Neural crest cell (in vitro differentiated cells): ENCODE measurements at regions not wholly inside any gene's neighbourhood (a gene's known extent, or its start where the extent isn't known, plus 50 kb on each side); places are given as distances from the start of the nearest gene placed in this dataset.

Source experiments
- DNase-seq: peaks from one replicate; pipeline ENCODE4 v3.0.0; 2021; ENCODE audit warnings: low read depth, mixed read lengths, low spot score
- H3K27ac Mint-ChIP-seq: one replicate; pipeline ENCODE4 v1.8.0; 2021; ENCODE audit warnings: mild to moderate bottlenecking, mixed read lengths; ENCODE audit not compliant: unreplicated experiment
- H3K27me3 Mint-ChIP-seq: 2 replicates; pipeline ENCODE4 v1.8.0; 2021; ENCODE audit warnings: low read depth, mild to moderate bottlenecking, mixed read lengths
- H3K36me3 Mint-ChIP-seq: 2 replicates; pipeline ENCODE4 v1.8.0; 2021; ENCODE audit warnings: low read depth, mild to moderate bottlenecking, mixed read lengths
- H3K4me1 Mint-ChIP-seq: 2 replicates; pipeline ENCODE4 v1.8.0; 2021; ENCODE audit warnings: mixed read lengths
- H3K4me3 Mint-ChIP-seq: one replicate; pipeline ENCODE4 v1.8.0; 2021; ENCODE audit warnings: mild to moderate bottlenecking, mixed read lengths
- H3K9me3 Mint-ChIP-seq: 2 replicates; pipeline ENCODE4 v1.8.0; 2021; ENCODE audit warnings: mixed read lengths
- TF ChIP-seq, protein P1 (sequence below): fragments of 200-600 bp; sonication (generic); conservative IDR thresholded peaks from 2 replicates; pipeline ENCODE4 v1.5.0; 2021; ENCODE audit warnings: antibody characterized with exemption, mild to moderate bottlenecking

DNA sequence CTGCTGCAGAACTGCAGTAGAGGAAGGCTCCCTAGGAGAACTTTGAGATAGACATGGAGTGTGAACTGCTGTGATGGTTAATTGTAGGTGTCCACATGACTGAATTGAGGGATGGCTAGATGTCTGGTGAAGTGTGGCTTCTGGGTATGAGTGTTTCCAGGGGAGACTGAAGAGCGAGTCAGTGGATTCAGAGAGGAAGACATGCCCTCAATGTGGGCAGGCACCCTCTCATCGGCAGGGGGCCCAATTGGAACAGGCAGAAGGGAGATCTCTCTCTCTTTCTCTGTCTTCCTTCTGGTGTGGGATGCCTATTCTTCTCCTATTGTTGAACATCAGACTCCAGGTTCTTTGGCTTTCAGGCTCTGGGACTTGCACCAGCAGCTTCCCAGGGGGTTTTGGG, 304.7 kb upstream of the GATB start:
- Mint-ChIP-seq H3K4me3 (no peak overlapping the region), H3K27ac (no peak overlapping the region), H3K36me3 (no peaks in the 10 kb centered on the region), H3K4me1 (no peaks in the 10 kb centered on the region), H3K27me3 (no peaks in the 10 kb centered on the region), H3K9me3 (peaks cover under 1% of the 10 kb centered on the region)
- no peak for DNase-seq
- TF ChIP-seq, protein P1, sequence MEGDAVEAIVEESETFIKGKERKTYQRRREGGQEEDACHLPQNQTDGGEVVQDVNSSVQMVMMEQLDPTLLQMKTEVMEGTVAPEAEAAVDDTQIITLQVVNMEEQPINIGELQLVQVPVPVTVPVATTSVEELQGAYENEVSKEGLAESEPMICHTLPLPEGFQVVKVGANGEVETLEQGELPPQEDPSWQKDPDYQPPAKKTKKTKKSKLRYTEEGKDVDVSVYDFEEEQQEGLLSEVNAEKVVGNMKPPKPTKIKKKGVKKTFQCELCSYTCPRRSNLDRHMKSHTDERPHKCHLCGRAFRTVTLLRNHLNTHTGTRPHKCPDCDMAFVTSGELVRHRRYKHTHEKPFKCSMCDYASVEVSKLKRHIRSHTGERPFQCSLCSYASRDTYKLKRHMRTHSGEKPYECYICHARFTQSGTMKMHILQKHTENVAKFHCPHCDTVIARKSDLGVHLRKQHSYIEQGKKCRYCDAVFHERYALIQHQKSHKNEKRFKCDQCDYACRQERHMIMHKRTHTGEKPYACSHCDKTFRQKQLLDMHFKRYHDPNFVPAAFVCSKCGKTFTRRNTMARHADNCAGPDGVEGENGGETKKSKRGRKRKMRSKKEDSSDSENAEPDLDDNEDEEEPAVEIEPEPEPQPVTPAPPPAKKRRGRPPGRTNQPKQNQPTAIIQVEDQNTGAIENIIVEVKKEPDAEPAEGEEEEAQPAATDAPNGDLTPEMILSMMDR = no peak

DNA sequence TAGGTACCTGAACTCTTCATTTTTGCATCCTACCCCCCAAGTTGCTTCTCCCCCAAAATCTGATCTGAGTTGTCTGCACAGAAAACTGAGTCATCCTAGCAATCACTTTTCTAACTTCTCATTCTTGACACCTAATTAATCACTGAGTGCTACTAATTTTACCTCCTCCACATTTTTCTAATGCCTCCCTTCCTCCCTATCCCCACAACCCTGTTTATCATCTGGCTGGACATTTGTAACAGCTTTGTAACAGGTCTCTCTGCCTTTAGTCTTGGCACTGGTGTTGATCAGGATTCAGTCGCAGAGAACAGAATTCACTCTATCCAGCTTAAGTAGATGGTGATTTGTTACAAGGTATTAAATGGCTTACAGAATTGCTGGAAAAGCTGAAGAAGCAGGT, 303.9 kb upstream of the GATB start:
- no peaks in the 10 kb centered on the region for H3K9me3 Mint-ChIP-seq
- H3K4me3 Mint-ChIP-seq = no peak overlapping the region
- no peaks in the 10 kb centered on the region for H3K27me3 Mint-ChIP-seq
- H3K27ac Mint-ChIP-seq = no peak overlapping the region
- TF ChIP-seq, protein P1 = no peak
- DNase-seq = no peak
- H3K36me3 Mint-ChIP-seq = no peaks in the 10 kb centered on the region
- H3K4me1 Mint-ChIP-seq = no peaks in the 10 kb centered on the region

DNA sequence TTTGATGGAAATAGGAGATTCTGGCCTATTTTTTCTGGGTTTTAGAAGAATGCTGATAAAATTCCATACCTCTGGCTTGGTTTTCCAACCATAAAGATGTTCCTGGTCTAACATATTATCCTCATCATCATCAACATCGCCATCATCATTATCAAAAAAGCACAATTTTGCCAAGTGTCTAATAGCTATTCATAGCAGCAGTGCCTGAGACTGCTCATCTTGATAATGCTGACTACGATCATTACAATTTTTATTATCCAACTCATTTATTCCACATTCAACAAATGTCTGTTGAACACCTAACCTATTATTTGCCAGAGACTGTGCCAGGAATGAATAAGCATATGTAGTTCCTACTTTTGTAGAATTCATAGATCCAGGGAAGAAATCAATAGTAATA, 303.5 kb upstream of the GATB start:
- no peaks in the 10 kb centered on the region for H3K27me3 Mint-ChIP-seq
- H3K36me3 Mint-ChIP-seq = no peaks in the 10 kb centered on the region
- no peak for DNase-seq

DNA sequence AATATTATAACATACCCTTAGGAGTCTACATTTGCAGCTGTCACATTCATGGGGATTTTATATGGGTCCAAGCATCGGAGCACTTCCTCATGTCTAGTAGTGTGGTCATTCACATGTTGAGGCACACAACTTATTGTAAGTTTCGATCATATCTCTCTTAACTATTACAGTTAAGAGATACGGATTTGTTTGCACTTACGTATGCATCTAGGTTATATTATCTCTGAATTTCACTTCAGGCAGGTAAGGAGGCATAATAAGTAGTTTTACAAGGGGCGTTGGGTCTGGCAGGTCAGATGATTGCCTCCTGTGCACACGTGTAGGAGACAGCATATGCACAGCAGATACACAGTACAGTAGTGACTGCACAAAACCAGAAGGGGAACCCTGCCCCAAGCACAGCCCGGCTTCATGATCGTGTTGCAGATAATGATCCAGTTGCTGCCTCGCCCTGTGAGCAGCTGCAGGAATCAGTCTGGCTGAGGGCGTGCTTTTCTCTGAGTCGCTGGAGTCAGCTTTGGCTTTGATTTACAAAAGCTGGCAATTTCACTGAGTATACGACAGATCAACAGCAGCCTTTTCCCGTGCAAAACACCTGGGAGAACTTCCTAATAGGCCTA, 302.9 kb upstream of the GATB start:
- no peak overlapping the region for H3K4me3 Mint-ChIP-seq
- TF ChIP-seq, protein P1 = no peak
- H3K27me3 Mint-ChIP-seq = no peaks in the 10 kb centered on the region
- H3K27ac Mint-ChIP-seq = no peak overlapping the region
- no peaks in the 10 kb centered on the region for H3K9me3 Mint-ChIP-seq
- DNase-seq = no peak
- H3K4me1 Mint-ChIP-seq = no peaks in the 10 kb centered on the region
- no peaks in the 10 kb centered on the region for H3K36me3 Mint-ChIP-seq

More for the DNA sequence above, 303.5 kb upstream of the GATB start:
- no peaks in the 10 kb centered on the region for H3K9me3 Mint-ChIP-seq
- no peaks in the 10 kb centered on the region for H3K4me1 Mint-ChIP-seq
- no peak overlapping the region for H3K4me3 Mint-ChIP-seq
- H3K27ac Mint-ChIP-seq = no peak overlapping the region
- TF ChIP-seq, protein P1 = no peak

DNA sequence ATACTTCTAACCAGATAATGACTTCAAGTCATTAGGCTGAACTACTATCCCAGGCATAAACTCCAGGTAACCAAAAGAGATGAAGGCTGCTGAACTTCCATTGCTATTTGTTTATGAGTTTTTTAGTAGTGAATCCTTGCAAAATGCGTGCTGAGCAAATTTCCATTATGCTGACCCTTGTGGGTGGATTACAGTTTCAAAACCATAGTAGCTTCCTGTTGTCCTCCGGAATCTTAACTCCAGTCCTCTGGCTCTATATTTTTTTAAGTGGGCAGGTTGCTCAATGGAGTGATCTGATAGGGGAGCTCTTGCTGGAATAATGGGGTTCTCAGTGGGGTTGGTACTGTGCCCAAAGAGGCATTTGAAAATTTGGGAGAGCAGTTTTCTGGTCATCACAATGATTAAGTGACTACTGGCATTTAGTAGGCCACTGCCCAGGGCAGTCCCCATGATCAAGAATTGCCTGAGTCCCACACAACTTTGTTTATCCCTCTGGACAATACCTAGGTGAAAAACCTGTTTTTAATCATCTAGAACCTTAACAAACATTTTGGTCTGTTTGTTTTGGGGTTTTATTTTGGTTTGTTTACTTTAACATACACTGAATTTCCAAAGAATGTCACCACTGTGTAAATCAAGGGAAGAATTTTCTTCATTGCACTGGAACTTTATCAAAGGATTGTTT, 302.3 kb upstream of the GATB start:
- H3K9me3 Mint-ChIP-seq = peaks cover 3% of the 10 kb centered on the region
- H3K27ac Mint-ChIP-seq = no peak overlapping the region
- H3K36me3 Mint-ChIP-seq = peaks cover 3% of the 10 kb centered on the region
- no peaks in the 10 kb centered on the region for H3K27me3 Mint-ChIP-seq
- no peak for DNase-seq
- H3K4me1 Mint-ChIP-seq = no peaks in the 10 kb centered on the region
- no peak overlapping the region for H3K4me3 Mint-ChIP-seq
- TF ChIP-seq, protein P1 = no peak
